ENCODE measurements at regions not wholly inside any gene's neighbourhood (a gene's known extent, or its start where the extent isn't known, plus 50 kb on each side); places are given as distances from the start of the nearest gene placed in this dataset.

DNA sequence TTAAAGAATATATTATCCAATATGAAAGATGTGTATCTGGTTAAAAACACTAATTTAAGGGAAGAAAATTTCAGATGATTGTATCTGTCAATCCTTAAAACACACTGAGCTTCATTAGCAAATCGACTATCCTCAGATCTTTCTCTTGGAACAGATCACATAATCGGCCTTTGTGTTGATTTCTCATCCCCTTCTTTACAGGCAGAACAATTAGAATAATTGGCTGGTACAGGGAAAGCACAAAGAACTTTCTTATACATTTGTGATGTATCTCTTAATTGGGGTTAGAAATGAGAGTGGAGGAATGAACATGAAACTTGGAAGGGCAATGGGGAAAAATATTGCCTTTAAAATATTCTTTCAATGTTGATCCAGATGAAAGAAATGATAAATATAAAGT, 662.1 kb downstream of the TLE4 start:
- WGBS, 4 donors: 55 to 74% (median 65%) methylated on average over 2 of the region's 2 CpGs
- no peak for DNase-seq
- Histone ChIP-seq H3K4me3 (no peak overlapping the region), H3K27me3 (no peaks in the 10 kb centered on the region), H3K9me3 (replicated peaks in 1 of 3) (no peaks in the 10 kb centered on the region), H3K36me3 (replicated peaks in 1 of 2) (no peaks in the 10 kb centered on the region), H3K27ac (no peak overlapping the region), H3K4me1 (replicated peaks in 1 of 2) (no peaks in the 10 kb centered on the region)
- no peak for TF ChIP-seq POLR2A (IDR thresholded peaks at IDR 0.05)
- no peak for TF ChIP-seq CTCF (IDR thresholded peaks at IDR 0.05)
- intact Hi-C loops (cut with DNase I): no loop called here

DNA sequence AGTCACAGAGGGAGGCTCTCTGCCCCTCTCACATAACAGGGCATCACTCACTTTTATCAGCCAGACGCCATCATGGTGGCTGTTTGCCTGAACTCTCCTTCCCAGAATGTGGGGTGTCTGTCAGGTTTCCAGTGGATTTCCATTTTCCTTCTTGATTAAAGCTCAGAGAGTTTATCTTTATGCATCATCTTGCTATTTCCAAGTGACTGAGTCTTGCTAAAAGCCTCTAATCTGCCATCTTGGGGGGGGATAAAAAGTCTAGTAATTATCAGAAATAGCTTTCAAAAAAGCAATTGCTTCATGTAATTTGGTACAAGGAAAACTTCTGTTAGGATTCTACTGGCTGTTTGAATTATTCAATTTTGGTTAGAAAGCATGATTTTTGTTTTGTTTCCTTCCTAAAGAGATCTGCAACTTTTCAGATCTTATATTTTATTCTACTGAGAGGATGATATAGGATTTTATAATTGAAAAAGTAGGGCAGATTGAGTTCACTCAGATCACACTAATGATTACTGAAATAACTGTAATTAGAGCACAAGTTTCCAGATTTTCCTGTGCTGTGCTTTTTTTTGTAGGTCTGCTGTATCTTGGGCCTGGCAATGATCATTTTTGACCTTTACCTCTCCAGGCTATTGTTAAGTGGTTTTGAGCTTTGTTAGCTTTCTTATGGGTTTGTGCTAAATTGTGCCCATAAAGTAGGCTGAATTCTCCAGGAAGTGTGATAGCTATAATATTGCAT, 661.5 kb downstream of the TLE4 start:
- Histone ChIP-seq H3K27me3 (no peaks in the 10 kb centered on the region), H3K27ac (no peak overlapping the region), H3K4me3 (no peak overlapping the region), H3K36me3 (replicated peaks in 1 of 2) (no peaks in the 10 kb centered on the region), H3K4me1 (replicated peaks in 1 of 2) (no peaks in the 10 kb centered on the region), H3K9me3 (replicated peaks in 1 of 3) (no peaks in the 10 kb centered on the region)
- intact Hi-C loops (cut with DNase I): no loop called here
- TF ChIP-seq CTCF (IDR thresholded peaks at IDR 0.05) (no peak), POLR2A (IDR thresholded peaks at IDR 0.05) (no peak)
- 78 to 95% (median 85%) methylated on average over 1 of the region's 1 CpG for WGBS, 4 donors
- DNase-seq: no peak

DNA sequence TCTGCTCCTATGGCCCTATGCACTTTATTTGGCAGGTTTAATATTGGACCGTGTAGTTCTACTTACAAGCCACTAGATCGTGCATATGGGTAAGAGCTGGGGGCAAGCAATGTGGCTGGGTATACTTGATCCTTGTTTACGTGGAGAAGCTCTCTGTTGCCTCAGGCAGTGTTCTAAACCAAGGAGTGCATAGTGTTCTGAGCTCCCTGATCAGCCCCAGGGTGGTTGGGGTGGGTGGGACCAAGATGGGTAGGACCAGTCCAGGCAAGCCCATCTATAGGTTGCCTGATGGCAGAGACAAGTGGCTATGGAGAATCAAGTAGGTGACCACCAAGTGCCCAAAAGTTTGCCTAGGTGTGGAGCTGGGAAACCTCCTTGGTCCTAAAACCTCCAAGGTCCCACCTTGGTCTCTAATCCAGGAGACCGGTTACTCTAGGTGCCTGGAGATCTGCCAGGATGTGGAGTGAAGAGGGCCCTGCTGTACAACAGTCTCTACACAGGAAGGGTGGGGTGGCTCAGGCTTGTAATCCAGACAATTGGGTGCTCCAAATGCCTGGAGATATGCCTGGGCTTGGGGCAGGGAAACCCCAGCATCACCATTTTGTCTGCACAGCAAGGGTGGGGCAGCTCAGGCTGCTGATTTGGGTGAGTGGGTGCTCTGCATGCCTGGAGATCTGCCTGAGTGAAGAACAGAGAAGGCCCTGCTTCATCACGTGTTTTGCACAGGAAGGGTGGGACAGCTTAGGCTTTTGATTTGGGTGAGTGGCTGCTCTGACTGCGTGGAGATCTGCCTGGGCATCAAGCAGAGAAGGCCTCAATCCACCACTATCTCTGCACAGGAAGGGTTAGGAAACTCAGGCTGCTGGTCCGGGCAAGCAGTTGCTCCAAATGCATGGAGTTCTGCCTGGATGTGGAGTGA, 659.8 kb downstream of the TLE4 start:
- intact Hi-C loops (cut with DNase I): no loop called here
- no peak for DNase-seq
- Histone ChIP-seq H3K4me1 (replicated peaks in 1 of 2) (no peaks in the 10 kb centered on the region), H3K27ac (no peak overlapping the region), H3K27me3 (no peaks in the 10 kb centered on the region), H3K36me3 (replicated peaks in 1 of 2) (no peaks in the 10 kb centered on the region), H3K4me3 (no peak overlapping the region), H3K9me3 (replicated peaks in 1 of 3) (no peaks in the 10 kb centered on the region)
- WGBS, 4 donors: 77 to 90% (median 86%) methylated on average over 6 to 7 of the region's 7 CpGs
- no peak for TF ChIP-seq POLR2A (IDR thresholded peaks at IDR 0.05)
- TF ChIP-seq CTCF (IDR thresholded peaks at IDR 0.05): no peak

- Histone ChIP-seq H3K9me3 (replicated peaks in 1 of 3) (no peaks in the 10 kb centered on the region), H3K4me1 (replicated peaks in 1 of 2) (no peaks in the 10 kb centered on the region), H3K4me3 (no peak overlapping the region), H3K36me3 (replicated peaks in 1 of 2) (no peaks in the 10 kb centered on the region), H3K27ac (no peak overlapping the region), H3K27me3 (no peaks in the 10 kb centered on the region)
- TF ChIP-seq POLR2A (IDR thresholded peaks at IDR 0.05) (no peak), CTCF (IDR thresholded peaks at IDR 0.05) (no peak)
- DNase-seq: no peak
- WGBS, 4 donors: 86 to 100% (median 97%) methylated on average over 1 of the region's 1 CpG
- intact Hi-C loops (cut with DNase I): no loop called here
Observed at GRCh38 chr9:80223897-80224296, 652.1 kb downstream of the TLE4 start.

All from adrenal gland (tissue), 9 donors.